H1 (cell line): ENCODE measurements at regions not wholly inside any gene's neighbourhood (a gene's known extent, or its start where the extent isn't known, plus 50 kb on each side); places are given as distances from the start of the nearest gene placed in this dataset.

Experiments
- CTCF ChIA-PET: fragments of 300-600 bp; sonication (Branson Sonifier 250); formaldehyde crosslinking; loops from one replicate; lab custom pipeline; 2021; ENCODE audit not compliant: partially characterized antibody; lab: Charles Lee
- POLR2A ChIA-PET: fragments of 300-600 bp; sonication (Branson Sonifier 250); formaldehyde crosslinking; loops from one replicate; lab custom pipeline; 2021; ENCODE audit warnings: inconsistent platforms; ENCODE audit not compliant: partially characterized antibody; lab: Charles Lee
- DNase-seq, 2 experiments: peaks; one replicate each; pipeline versions ENCODE4 v3.0.0 to v3.0.0-alpha.2; 2010 to 2022; ENCODE audit warnings: low spot score in 2 of 2, low read depth in 1 of 2, mixed read lengths in 1 of 2
- FAIRE-seq: peaks from 2 replicates; lab custom pipeline; 2011; peaks lifted over from hg19 to GRCh38; lab: Jason Lieb, UNC
- H2AFZ ChIP-seq: 2 replicates; pipeline ENCODE4 v1.8.1; 2012; ENCODE audit warnings: low read length, inconsistent platforms
- H2AK5ac ChIP-seq: 2 replicates; pipeline ENCODE4 v1.6.1; 2013; ENCODE audit warnings: low read depth, low read length
- H2BK120ac ChIP-seq: replicated peaks from 2 replicates; pipeline ENCODE3; 2013; ENCODE audit warnings: low read depth, low read length, inconsistent platforms
- H2BK12ac ChIP-seq: 2 replicates; pipeline ENCODE4 v1.6.1; 2013; ENCODE audit warnings: low read depth, low read length
- H2BK15ac ChIP-seq: 2 replicates; pipeline ENCODE4 v1.6.1; 2013; ENCODE audit warnings: low read length
- H2BK20ac ChIP-seq: 2 replicates; pipeline ENCODE4 v1.6.1; 2013; ENCODE audit warnings: low read length
- H2BK5ac ChIP-seq: 2 replicates; pipeline ENCODE4 v1.6.1; 2013; ENCODE audit warnings: low read depth, low read length
- H3K14ac ChIP-seq: 2 replicates; pipeline ENCODE4 v1.6.1; 2013; ENCODE audit warnings: inconsistent platforms; ENCODE audit not compliant: insufficient read length
- H3K18ac ChIP-seq: 2 replicates; pipeline ENCODE4 v1.6.1; 2013; ENCODE audit warnings: low read length; ENCODE audit errors: extremely low read depth
- H3K23ac ChIP-seq: 2 replicates; pipeline ENCODE4 v1.6.1; 2013; ENCODE audit warnings: inconsistent platforms; ENCODE audit not compliant: insufficient read length
- H3K23me2 ChIP-seq: 2 replicates; pipeline ENCODE4 v1.6.1; 2013; ENCODE audit warnings: low read depth, low read length
- H3K27ac ChIP-seq: 2 replicates; pipeline ENCODE4 v1.6.1; 2011; ENCODE audit warnings: low read depth, low read length, inconsistent platforms
- H3K27me3 ChIP-seq, 4 experiments: replicated peaks in 1 of 4; 1 replicate in 1 of 4; 2 replicates in 3 of 4; pipeline versions ENCODE4 v1.6.1 to v1.8.1; 2011 to 2013; ENCODE audit warnings: low read length in 3 of 4, mild to moderate bottlenecking in 3 of 4, inconsistent platforms in 2 of 4, mixed read lengths in 2 of 4, moderate library complexity in 1 of 4; ENCODE audit not compliant: control insufficient read depth in 3 of 4, insufficient read depth in 3 of 4; ENCODE audit errors: extremely low read depth in 1 of 4
- H3K36me3 ChIP-seq, 4 experiments: 2 replicates each; pipeline versions ENCODE4 v1.6.1 to v1.8.1; 2011 to 2013; ENCODE audit warnings: mild to moderate bottlenecking in 4 of 4, low read length in 3 of 4, moderate library complexity in 2 of 4, control low read depth in 1 of 4, inconsistent platforms in 1 of 4; ENCODE audit not compliant: insufficient read depth in 4 of 4, control insufficient read depth in 2 of 4
- H3K4ac ChIP-seq: replicated peaks from 2 replicates; pipeline ENCODE3; 2013; ENCODE audit warnings: low read length, low read depth, mixed read lengths, inconsistent platforms; ENCODE audit not compliant: insufficient read length
- H3K4me1 ChIP-seq, 4 experiments: replicated peaks in 1 of 4; 1 replicate in 1 of 4; 2 replicates in 3 of 4; pipeline versions ENCODE4 v1.6.1 to v1.8.1; 2011 to 2013; ENCODE audit warnings: low read length in 3 of 4, inconsistent platforms in 2 of 4, mixed read lengths in 1 of 4; ENCODE audit not compliant: insufficient read depth in 4 of 4, control insufficient read depth in 3 of 4
- H3K4me2 ChIP-seq, 2 experiments: 2 replicates each; pipeline versions ENCODE4 v1.6.1 to v1.8.1; 2011 to 2013; ENCODE audit warnings: low read depth in 2 of 2, low read length in 2 of 2, control low read depth in 1 of 2, inconsistent platforms in 1 of 2, mild to moderate bottlenecking in 1 of 2; ENCODE audit not compliant: insufficient read depth in 1 of 2
- H3K4me3 ChIP-seq, 4 experiments: fragments of 200-600, 300-600 bp in 1 of 4; sonication (generic), shearing (Covaris generic), sonication (Bioruptor Twin) in 1 of 4; 2 replicates each; pipeline versions ENCODE4 v1.5.1 to v1.8.1; 2011 to 2016; ENCODE audit warnings: low read length in 4 of 4, low read depth in 3 of 4, control low read depth in 2 of 4, inconsistent platforms in 2 of 4, mild to moderate bottlenecking in 2 of 4, mixed read lengths in 1 of 4, moderate library complexity in 1 of 4; ENCODE audit not compliant: insufficient read depth in 2 of 4; ENCODE audit errors: extremely low read depth in 1 of 4
- H3K56ac ChIP-seq: replicated peaks from 2 replicates; pipeline ENCODE3; 2013; ENCODE audit warnings: low read depth, mild to moderate bottlenecking, mixed read lengths, low read length, inconsistent platforms; ENCODE audit not compliant: insufficient read length
- H3K79me1 ChIP-seq: 2 replicates; pipeline ENCODE4 v1.6.1; 2013; ENCODE audit warnings: low read depth, low read length, control low read depth
- H3K79me2 ChIP-seq, 2 experiments: 2 replicates each; pipeline versions ENCODE4 v1.6.1 to v1.8.1; 2012 to 2013; ENCODE audit warnings: low read length in 2 of 2, mild to moderate bottlenecking in 2 of 2, inconsistent platforms in 1 of 2; ENCODE audit not compliant: insufficient read depth in 2 of 2, control insufficient read depth in 1 of 2
- H3K9ac ChIP-seq, 4 experiments: replicated peaks in 1 of 4; 1 replicate in 1 of 4; 2 replicates in 3 of 4; pipeline versions ENCODE4 v1.6.1 to v1.8.1; 2011 to 2013; ENCODE audit warnings: low read depth in 3 of 4, low read length in 3 of 4, control low read depth in 2 of 4, mild to moderate bottlenecking in 2 of 4, moderate library complexity in 2 of 4, inconsistent platforms in 1 of 4; ENCODE audit errors: extremely low read depth in 1 of 4
- H3K9me3 ChIP-seq, 2 experiments: 2 replicates each; pipeline versions ENCODE4 v1.6.1 to v1.8.1; 2012 to 2013; ENCODE audit warnings: mild to moderate bottlenecking in 2 of 2, moderate library complexity in 2 of 2, control low read depth in 1 of 2, inconsistent platforms in 1 of 2, low read depth in 1 of 2, low read length in 1 of 2, mixed read lengths in 1 of 2; ENCODE audit not compliant: insufficient read depth in 2 of 2
- H4K20me1 ChIP-seq, 2 experiments: replicated peaks in 1 of 2; 2 replicates each; pipeline versions ENCODE3 to v1.8.1; 2011 to 2013; ENCODE audit warnings: inconsistent platforms in 2 of 2, low read length in 2 of 2, mild to moderate bottlenecking in 1 of 2; ENCODE audit not compliant: insufficient read depth in 2 of 2, control insufficient read depth in 1 of 2
- H4K5ac ChIP-seq: 2 replicates; pipeline ENCODE4 v1.6.1; 2013; ENCODE audit warnings: low read length, low read depth, mixed read lengths, inconsistent platforms; ENCODE audit not compliant: insufficient read length
- H4K8ac ChIP-seq: 2 replicates; pipeline ENCODE4 v1.8.0; 2013; ENCODE audit warnings: mild to moderate bottlenecking, moderate library complexity, low read length, inconsistent platforms; ENCODE audit not compliant: insufficient read depth; ENCODE audit errors: extremely low read depth
- H4K91ac ChIP-seq: replicated peaks from 2 replicates; pipeline ENCODE3; 2013; ENCODE audit warnings: low read length, mixed read lengths, inconsistent platforms; ENCODE audit not compliant: insufficient read length
- CBX8 ChIP-seq: fragments of 300-800, 300-1000 bp; sonication (generic); IDR thresholded peaks from 2 replicates; pipeline ENCODE4 v1.7.1; 2016; ENCODE audit warnings: low read depth, low read length, borderline replicate concordance
- CHD1 ChIP-seq: IDR thresholded peaks from 2 replicates; pipeline ENCODE4 v1.6.1; 2012; ENCODE audit warnings: low read depth, low read length, improper control_type of control experiment
- CHD2 ChIP-seq: IDR thresholded peaks from 2 replicates; pipeline ENCODE4 v1.6.1; 2012; ENCODE audit warnings: low read length, improper control_type of control experiment
- CTBP2 ChIP-seq: IDR thresholded peaks from 2 replicates; pipeline ENCODE4 v1.7.0; 2011; ENCODE audit warnings: borderline replicate concordance, mild to moderate bottlenecking, moderate library complexity, mixed read lengths, low read length; ENCODE audit not compliant: insufficient read depth, insufficient read length
- GTF2F1 ChIP-seq: IDR thresholded peaks from 2 replicates; pipeline ENCODE4 v1.6.1; 2012; ENCODE audit warnings: low read depth, low read length, improper control_type of control experiment, borderline replicate concordance
- KDM5A ChIP-seq: fragments of 200-600 bp; IDR thresholded peaks from 2 replicates; pipeline ENCODE4 v1.7.1; 2012; ENCODE audit warnings: mild to moderate bottlenecking, low read length, inconsistent platforms, mixed read lengths
- NANOG ChIP-seq: IDR thresholded peaks from 2 replicates; pipeline ENCODE4 v1.6.1; 2011; ENCODE audit warnings: low read length, low read depth, mild to moderate bottlenecking, inconsistent platforms; ENCODE audit not compliant: insufficient read depth, poor library complexity, severe bottlenecking
- POU5F1 ChIP-seq: IDR thresholded peaks from 2 replicates; pipeline ENCODE4 v1.6.1; 2011; ENCODE audit warnings: low read depth, mild to moderate bottlenecking, low read length, moderate library complexity
- RFX5 ChIP-seq: IDR thresholded peaks from 2 replicates; pipeline ENCODE4 v1.6.1; 2011; ENCODE audit warnings: low read depth, low read length, improper control_type of control experiment, borderline replicate concordance
- SRF ChIP-seq: IDR thresholded peaks from 2 replicates; pipeline ENCODE4 v1.6.1; 2011; ENCODE audit warnings: mild to moderate bottlenecking, low read depth, low read length, moderate library complexity
- WGBS, 2 experiments: shearing (Covaris generic) in 1 of 2; methylation state at CpG; one replicate each; pipeline versions ENCODE4 v1.1.6 to v1.1.7; 2013 to 2015; ENCODE audit warnings: low lambda C conversion rate in 2 of 2, mixed read lengths in 2 of 2, inconsistent platforms in 1 of 2, low coverage in 1 of 2, missing lambda C conversion rate in 1 of 2; ENCODE audit not compliant: insufficient replicate concordance in 2 of 2, insufficient coverage in 1 of 2, insufficient read length in 1 of 2; ENCODE audit errors: extremely low coverage in 1 of 2, missing lambda C conversion rate in 1 of 2; 5-methylcytosine and 5-hydroxymethylcytosine counted together
- TF ChIP-seq, protein P1 (sequence below): IDR thresholded peaks from 2 replicates; pipeline ENCODE4 v1.6.1; 2012; ENCODE audit warnings: low read length, inconsistent platforms
- TF ChIP-seq, protein P2 (sequence below): IDR thresholded peaks from 2 replicates; pipeline ENCODE4 v1.6.1; 2012; ENCODE audit warnings: inconsistent platforms

GRCh38 chr6:130716466-130716865, 110.7 kb upstream of the SMLR1 start:
- H4K8ac ChIP-seq = no peak overlapping the region
- DNase-seq = no peak
- no peak overlapping the region for H3K56ac ChIP-seq
- CTCF ChIA-PET = interaction anchor here (0.7 to 3.7 kb wide), 7 partner anchors 9 to 394 kb away, joined by 3 to 26 read pairs (median 6); no protein-coding TSS in a partner anchor
- H2AFZ ChIP-seq = no peak overlapping the region
- no peaks in the 10 kb centered on the region for H3K79me1 ChIP-seq
- H3K36me3 ChIP-seq = no peaks in the 10 kb centered on the region
- no peaks in the 10 kb centered on the region for H3K27me3 ChIP-seq
- H3K23me2 ChIP-seq = no peaks in the 10 kb centered on the region
- H2BK12ac ChIP-seq = no peak overlapping the region
- H3K9me3 ChIP-seq = no peaks in the 10 kb centered on the region
- H3K27ac ChIP-seq = no peak overlapping the region
- WGBS, 2 experiments = 87% methylated on average over 3 of the region's 3 CpGs; no CpG with 5 or more reads in 1 of the 2 experiments
- peaks cover 7 to 20% (median 12%) of the 10 kb centered on the region in 4 experiments; a peak in 6 of 7 replicates for H3K4me1 ChIP-seq
- H2BK120ac ChIP-seq = no peak overlapping the region
- POLR2A ChIA-PET = interaction anchor here (0.5 kb wide), 1 partner anchor 252 kb away, joined by 4 read pairs; no protein-coding TSS in a partner anchor
- no peak overlapping the region for H3K9ac ChIP-seq
- H3K4me3 ChIP-seq = no peak overlapping the region
- H4K20me1 ChIP-seq = no peaks in the 10 kb centered on the region
- H4K91ac ChIP-seq = no peak overlapping the region
- H3K4ac ChIP-seq = no peak overlapping the region
- no peak overlapping the region for H2BK5ac ChIP-seq
- FAIRE-seq = no peak
- H4K5ac ChIP-seq = no peak overlapping the region
- H3K23ac ChIP-seq = no peak overlapping the region
- no peak overlapping the region for H3K18ac ChIP-seq
- no peak overlapping the region for H3K14ac ChIP-seq
- H2BK15ac ChIP-seq = no peak overlapping the region
- no peaks in the 10 kb centered on the region for H3K79me2 ChIP-seq
- no peak overlapping the region for H2AK5ac ChIP-seq
- H3K4me2 ChIP-seq = no peak overlapping the region
- no peak overlapping the region for H2BK20ac ChIP-seq
- no peak for TF ChIP-seq CHD2
- no peak for TF ChIP-seq CBX8
- no peak for TF ChIP-seq SRF
- TF ChIP-seq, protein P1, sequence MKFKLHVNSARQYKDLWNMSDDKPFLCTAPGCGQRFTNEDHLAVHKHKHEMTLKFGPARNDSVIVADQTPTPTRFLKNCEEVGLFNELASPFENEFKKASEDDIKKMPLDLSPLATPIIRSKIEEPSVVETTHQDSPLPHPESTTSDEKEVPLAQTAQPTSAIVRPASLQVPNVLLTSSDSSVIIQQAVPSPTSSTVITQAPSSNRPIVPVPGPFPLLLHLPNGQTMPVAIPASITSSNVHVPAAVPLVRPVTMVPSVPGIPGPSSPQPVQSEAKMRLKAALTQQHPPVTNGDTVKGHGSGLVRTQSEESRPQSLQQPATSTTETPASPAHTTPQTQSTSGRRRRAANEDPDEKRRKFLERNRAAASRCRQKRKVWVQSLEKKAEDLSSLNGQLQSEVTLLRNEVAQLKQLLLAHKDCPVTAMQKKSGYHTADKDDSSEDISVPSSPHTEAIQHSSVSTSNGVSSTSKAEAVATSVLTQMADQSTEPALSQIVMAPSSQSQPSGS = no peak
- no peak for TF ChIP-seq NANOG
- TF ChIP-seq, protein P2, sequence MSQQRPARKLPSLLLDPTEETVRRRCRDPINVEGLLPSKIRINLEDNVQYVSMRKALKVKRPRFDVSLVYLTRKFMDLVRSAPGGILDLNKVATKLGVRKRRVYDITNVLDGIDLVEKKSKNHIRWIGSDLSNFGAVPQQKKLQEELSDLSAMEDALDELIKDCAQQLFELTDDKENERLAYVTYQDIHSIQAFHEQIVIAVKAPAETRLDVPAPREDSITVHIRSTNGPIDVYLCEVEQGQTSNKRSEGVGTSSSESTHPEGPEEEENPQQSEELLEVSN = no peak
- no peak for TF ChIP-seq POU5F1
- no peak for TF ChIP-seq CTBP2
- TF ChIP-seq RFX5 = no peak
- TF ChIP-seq GTF2F1 = no peak
- no peak for TF ChIP-seq KDM5A
- no peak for TF ChIP-seq CHD1
